HG02981 (cell line): ENCODE measurements at regions not wholly inside any gene's neighbourhood (a gene's known extent, or its start where the extent isn't known, plus 50 kb on each side); places are given as distances from the start of the nearest gene placed in this dataset.
"Not testable (repeated sequence)": the region's sequence is repeated elsewhere in the genome, so short reads cannot be mapped to it uniquely, and the experiment has no call there.

ENCODE experiments used
- ATAC-seq: cut with Tn5 transposase; IDR thresholded peaks from one replicate; pipeline ENCODE4 v1.9.1; 2021; ENCODE audit warnings: mild to moderate bottlenecking, moderate library complexity; ENCODE audit not compliant: unreplicated experiment

GRCh38 chr6:14290041-14290771 lies 172.6 kb downstream of the CD83 start:
- ATAC-seq, result no peak

- ATAC-seq, result no peak
Observed at GRCh38 chr6:14290772-14291330, 173.3 kb downstream of the CD83 start.

GRCh38 chr6:14291331-14291730 lies 173.8 kb downstream of the CD83 start:
- ATAC-seq, result no peak

- ATAC-seq, result no peak
Observed at GRCh38 chr6:14292119-14292518, 174.5 kb downstream of the CD83 start.

GRCh38 chr6:14294270-14294951 lies 176.8 kb downstream of the CD83 start:
- ATAC-seq, result no peak

GRCh38 chr6:14296698-14297097 lies 179.1 kb downstream of the CD83 start:
- ATAC-seq, result not testable (repeated sequence)

GRCh38 chr6:14297118-14297517 lies 179.5 kb downstream of the CD83 start:
- ATAC-seq, result not testable (repeated sequence)

- ATAC-seq, result not testable (repeated sequence)
Observed at GRCh38 chr6:14300189-14300588, 182.6 kb downstream of the CD83 start.

GRCh38 chr6:14300721-14301120 lies 183.1 kb downstream of the CD83 start:
- ATAC-seq, result not testable (repeated sequence)

- ATAC-seq, result not testable (repeated sequence)
Observed at GRCh38 chr6:14301477-14301876, 183.9 kb downstream of the CD83 start.

- no peak for ATAC-seq
Observed at GRCh38 chr6:14305131-14305530, 187.6 kb downstream of the CD83 start.

- no peak for ATAC-seq
Observed at GRCh38 chr6:14305624-14306023, 188.1 kb downstream of the CD83 start.

- no peak for ATAC-seq
Observed at GRCh38 chr6:14306151-14306906, 188.8 kb downstream of the CD83 start.

GRCh38 chr6:14309516-14309915 lies 191.9 kb downstream of the CD83 start:
- no peak for ATAC-seq

- ATAC-seq, result no peak
Observed at GRCh38 chr6:14309951-14310445, 192.4 kb downstream of the CD83 start.

GRCh38 chr6:14310960-14311359 lies 193.4 kb downstream of the CD83 start:
- ATAC-seq, result no peak

GRCh38 chr6:14312587-14312986 lies 195.0 kb downstream of the CD83 start:
- ATAC-seq, result no peak

GRCh38 chr6:14313248-14313647 lies 195.7 kb downstream of the CD83 start:
- ATAC-seq, result no peak

GRCh38 chr6:14315353-14315752 lies 197.8 kb downstream of the CD83 start:
- no peak for ATAC-seq

GRCh38 chr6:14316651-14317386 lies 199.2 kb downstream of the CD83 start:
- no peak for ATAC-seq
